T-cell (primary cell): ENCODE measurements at regions not wholly inside any gene's neighbourhood (a gene's known extent, or its start where the extent isn't known, plus 50 kb on each side); places are given as distances from the start of the nearest gene placed in this dataset.

ENCODE experiments used
- ATAC-seq, 4 experiments: fragments of 200-7000 bp in 3 of 4; fragments of 150-1000 bp in 1 of 4; cut with Tn5 transposase; replicated peaks in 1 of 4; 1 replicate in 3 of 4; 2 replicates in 1 of 4; pipeline ENCODE4 v1.10.0; 2021; ENCODE audit warnings: moderate library complexity in 3 of 4, mild to moderate bottlenecking in 2 of 4, moderate number of reproducible peaks in 1 of 4
- CTCF ChIA-PET, 2 donors: fragments of 300-600 bp; sonication (Branson Sonifier 250); formaldehyde crosslinking; loops; one replicate each; lab custom pipeline; 2022; ENCODE audit warnings: antibody characterized with exemption in 2 of 2; lab: Charles Lee
- POLR2A ChIA-PET, 2 donors: fragments of 300-600 bp; sonication (Branson Sonifier 250); formaldehyde crosslinking; loops; one replicate each; lab custom pipeline; 2022; ENCODE audit warnings: antibody characterized with exemption in 2 of 2; lab: Charles Lee
- DNase-seq, 35 experiments: peaks; one replicate each; pipeline versions ENCODE4 v3.0.0 to v3.0.0-alpha.2; 2013 to 2023
- H3K27ac ChIP-seq: one replicate; pipeline ENCODE4 v1.5.1; 2013; ENCODE audit warnings: low read length
- H3K27me3 ChIP-seq, 2 experiments: replicated peaks in 1 of 2; 1 replicate in 1 of 2; 2 replicates in 1 of 2; pipeline versions ENCODE4 v1.6.1 to v1.7.0; 2013; ENCODE audit warnings: low read length in 1 of 2, mixed read lengths in 1 of 2; ENCODE audit not compliant: control insufficient read depth in 2 of 2, insufficient read depth in 2 of 2; ENCODE audit errors: extremely low read depth in 1 of 2
- H3K36me3 ChIP-seq, 2 donors: 1 replicate in 1 of 2; 2 replicates in 1 of 2; pipeline versions ENCODE4 v1.6.1 to v1.7.0; 2013; ENCODE audit warnings: low read length in 1 of 2; ENCODE audit not compliant: control insufficient read depth in 2 of 2, insufficient read depth in 1 of 2; ENCODE audit errors: extremely low read depth in 1 of 2
- H3K4me1 ChIP-seq, 2 experiments: 1 replicate in 1 of 2; 2 replicates in 1 of 2; pipeline versions ENCODE4 v1.6.1 to v1.7.0; 2013; ENCODE audit warnings: low read length in 2 of 2, mixed read lengths in 1 of 2; ENCODE audit not compliant: insufficient read depth in 2 of 2, control insufficient read depth in 1 of 2; ENCODE audit errors: extremely low read depth in 1 of 2
- H3K4me3 ChIP-seq, 2 donors: 1 replicate in 1 of 2; 2 replicates in 1 of 2; pipeline versions ENCODE4 v1.5.1 to v1.7.0; 2013; ENCODE audit warnings: mild to moderate bottlenecking in 2 of 2, low read length in 1 of 2, moderate library complexity in 1 of 2; ENCODE audit not compliant: control insufficient read depth in 1 of 2; ENCODE audit errors: extremely low read depth in 1 of 2
- H3K9me3 ChIP-seq: 2 replicates; pipeline ENCODE4 v1.7.0; 2013
- H3K27ac Mint-ChIP-seq, 2 donors: one replicate each; pipeline ENCODE4 v1.8.0; 2020 to 2021; ENCODE audit warnings: mild to moderate bottlenecking in 2 of 2, mixed read lengths in 2 of 2
- H3K27me3 Mint-ChIP-seq, 2 donors: one replicate each; pipeline ENCODE4 v1.8.0; 2021 to 2022; ENCODE audit warnings: mixed read lengths in 2 of 2
- H3K36me3 Mint-ChIP-seq: one replicate; pipeline ENCODE4 v1.8.0; 2021; ENCODE audit warnings: mixed read lengths
- H3K4me1 Mint-ChIP-seq, 3 donors: one replicate each; pipeline ENCODE4 v1.8.0; 2020 to 2022; ENCODE audit warnings: mixed read lengths in 3 of 3, mild to moderate bottlenecking in 1 of 3
- H3K4me3 Mint-ChIP-seq, 3 donors: one replicate each; pipeline ENCODE4 v1.8.0; 2020 to 2022; ENCODE audit warnings: mild to moderate bottlenecking in 3 of 3, mixed read lengths in 3 of 3, moderate library complexity in 3 of 3
- H3K9me3 Mint-ChIP-seq, 3 donors: one replicate each; pipeline ENCODE4 v1.8.0; 2020 to 2022; ENCODE audit warnings: mixed read lengths in 3 of 3
- WGBS: methylation state at CpG from one replicate; pipeline ENCODE4 v1.1.5; 2013; ENCODE audit warnings: missing lambda C conversion rate; ENCODE audit not compliant: insufficient coverage; 5-methylcytosine and 5-hydroxymethylcytosine counted together

DNA sequence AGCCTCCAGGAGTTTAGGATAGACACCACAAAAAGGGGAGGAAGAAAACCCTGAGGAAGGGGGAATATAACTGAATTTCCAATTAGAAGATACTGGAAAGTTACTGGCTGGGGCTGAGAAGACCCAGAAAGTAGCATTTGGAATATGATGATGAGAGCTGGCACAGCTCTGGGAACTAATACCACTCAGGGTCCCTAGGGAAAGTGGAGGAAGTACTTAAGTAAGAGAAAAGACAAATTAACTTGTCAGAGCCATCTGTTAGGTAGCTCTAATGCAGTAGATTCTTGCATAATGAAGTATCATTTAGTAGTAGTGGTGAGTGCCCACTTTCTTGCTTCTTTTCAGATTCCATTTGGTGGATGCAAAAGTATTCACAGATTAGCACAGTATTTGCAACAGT lies 90.8 kb upstream of the TSPAN5 start:
- Histone ChIP-seq H3K36me3 (no peaks in the 10 kb centered on the region), H3K27me3 (no peaks in the 10 kb centered on the region), H3K27ac (no peak overlapping the region), H3K9me3 (no peaks in the 10 kb centered on the region), H3K4me1 (no peaks in the 10 kb centered on the region), H3K4me3 (no peak overlapping the region)
- POLR2A ChIA-PET = no interaction called here
- peaks cover 2 to 3% (median 2%) of the 10 kb centered on the region in 3 donors for H3K4me1 Mint-ChIP-seq
- H3K36me3 Mint-ChIP-seq = no peaks in the 10 kb centered on the region
- H3K27me3 Mint-ChIP-seq = no peaks in the 10 kb centered on the region
- CTCF ChIA-PET = no interaction called here
- DNase-seq (no peak), ATAC-seq (no peak)
- no peaks in the 10 kb centered on the region for H3K9me3 Mint-ChIP-seq
- no peak overlapping the region for H3K27ac Mint-ChIP-seq
- no peak overlapping the region for H3K4me3 Mint-ChIP-seq

GRCh38 chr4:98748609-98749008 lies 90.2 kb upstream of the TSPAN5 start:
- no peaks in the 10 kb centered on the region for H3K36me3 Mint-ChIP-seq
- peaks cover 2 to 5% (median 3%) of the 10 kb centered on the region in 3 donors for H3K4me1 Mint-ChIP-seq
- no peaks in the 10 kb centered on the region for H3K9me3 ChIP-seq
- H3K9me3 Mint-ChIP-seq = no peaks in the 10 kb centered on the region
- no peak overlapping the region for H3K27ac ChIP-seq
- H3K27ac Mint-ChIP-seq = no peak overlapping the region
- H3K27me3 ChIP-seq = no peaks in the 10 kb centered on the region
- no peaks in the 10 kb centered on the region for H3K36me3 ChIP-seq
- H3K4me1 ChIP-seq = no peaks in the 10 kb centered on the region
- ChIA-PET POLR2A (interaction anchor here in 1 of 2 donors (0.6 kb wide), 2 partner anchors 16 to 44 kb away, joined by 3 read pairs; no protein-coding TSS in a partner anchor), CTCF (interaction anchor here (0.5 to 0.6 kb wide), 2 partner anchors 9 to 203 kb away, joined by 3 to 8 read pairs; no protein-coding TSS in a partner anchor)
- H3K27me3 Mint-ChIP-seq = no peaks in the 10 kb centered on the region
- no peak overlapping the region for H3K4me3 ChIP-seq
- DNase-seq (no peak), ATAC-seq (no peak)
- 100% methylated on average over 2 of the region's 2 CpGs for WGBS
- H3K4me3 Mint-ChIP-seq = no peak overlapping the region

- ATAC-seq = no peak
- Mint-ChIP-seq H3K4me1 (peaks cover 2 to 5% (median 3%) of the 10 kb centered on the region in 3 donors), H3K9me3 (no peaks in the 10 kb centered on the region), H3K27me3 (no peaks in the 10 kb centered on the region), H3K36me3 (no peaks in the 10 kb centered on the region), H3K27ac (no peak overlapping the region), H3K4me3 (no peak overlapping the region)
- H3K9me3 ChIP-seq = no peaks in the 10 kb centered on the region
- WGBS = 100% methylated on average over 5 of the region's 7 CpGs
- ChIA-PET POLR2A (interaction anchor here in 1 of 2 donors (0.6 kb wide), 1 partner anchor 1101 kb away, joined by 3 read pairs; no protein-coding TSS in a partner anchor), CTCF (no interaction called here)
- H3K36me3 ChIP-seq = no peaks in the 10 kb centered on the region
- no peak overlapping the region for H3K27ac ChIP-seq
- H3K27me3 ChIP-seq = no peaks in the 10 kb centered on the region
- DNase-seq = no peak
- no peak overlapping the region for H3K4me3 ChIP-seq
- no peaks in the 10 kb centered on the region for H3K4me1 ChIP-seq
Measured at GRCh38 chr4:98747393-98748091, 89.1 kb upstream of the TSPAN5 start.

DNA sequence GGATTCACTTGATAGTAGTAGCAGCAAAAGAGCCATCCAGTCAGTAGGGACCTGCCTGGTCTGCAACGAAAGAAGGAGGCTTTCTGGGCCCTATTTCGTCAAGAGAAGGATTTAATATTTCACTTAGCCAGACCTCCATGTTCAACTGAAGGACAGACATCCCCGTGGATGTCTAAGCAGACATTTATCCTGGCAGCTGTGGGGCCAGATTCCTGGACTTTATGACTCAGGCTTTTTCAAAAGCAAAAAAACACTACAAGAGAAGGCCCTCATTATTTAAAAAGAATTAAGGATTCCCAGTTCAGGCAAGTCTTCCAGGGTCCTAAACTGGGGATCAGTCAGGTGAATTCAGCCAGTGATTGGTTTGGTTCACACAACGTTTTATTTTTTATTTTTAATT lies 88.5 kb upstream of the TSPAN5 start:
- no peaks in the 10 kb centered on the region for H3K27me3 Mint-ChIP-seq

GRCh38 chr4:98746530-98746929 lies 88.1 kb upstream of the TSPAN5 start:
- H3K36me3 ChIP-seq = no peaks in the 10 kb centered on the region
- Mint-ChIP-seq H3K9me3 (no peaks in the 10 kb centered on the region), H3K4me3 (no peak overlapping the region), H3K27me3 (no peaks in the 10 kb centered on the region), H3K27ac (no peak overlapping the region), H3K4me1 (peaks cover 2 to 5% (median 3%) of the 10 kb centered on the region in 3 donors), H3K36me3 (no peaks in the 10 kb centered on the region)
- no peak for ATAC-seq
- POLR2A ChIA-PET = no interaction called here
- no CpG with 5 or more reads among the region's 1 CpG for WGBS
- no peak overlapping the region for H3K27ac ChIP-seq
- no peaks in the 10 kb centered on the region for H3K4me1 ChIP-seq
- CTCF ChIA-PET = no interaction called here
- no peak for DNase-seq
- no peak overlapping the region for H3K4me3 ChIP-seq
- no peaks in the 10 kb centered on the region for H3K27me3 ChIP-seq
- H3K9me3 ChIP-seq = no peaks in the 10 kb centered on the region

More for the DNA sequence above, 88.5 kb upstream of the TSPAN5 start:
- no peak overlapping the region for H3K27ac ChIP-seq
- ATAC-seq = no peak
- Mint-ChIP-seq H3K4me1 (peaks cover 2 to 5% (median 3%) of the 10 kb centered on the region in 3 donors), H3K4me3 (no peak overlapping the region), H3K27ac (no peak overlapping the region), H3K9me3 (no peaks in the 10 kb centered on the region), H3K36me3 (no peaks in the 10 kb centered on the region)
- no CpG with 5 or more reads among the region's 4 CpGs for WGBS
- H3K36me3 ChIP-seq = no peaks in the 10 kb centered on the region
- H3K27me3 ChIP-seq = no peaks in the 10 kb centered on the region
- H3K4me3 ChIP-seq = no peak overlapping the region
- no peaks in the 10 kb centered on the region for H3K9me3 ChIP-seq
- DNase-seq = no peak
- ChIA-PET POLR2A (no interaction called here), CTCF (no interaction called here)
- no peaks in the 10 kb centered on the region for H3K4me1 ChIP-seq

DNA sequence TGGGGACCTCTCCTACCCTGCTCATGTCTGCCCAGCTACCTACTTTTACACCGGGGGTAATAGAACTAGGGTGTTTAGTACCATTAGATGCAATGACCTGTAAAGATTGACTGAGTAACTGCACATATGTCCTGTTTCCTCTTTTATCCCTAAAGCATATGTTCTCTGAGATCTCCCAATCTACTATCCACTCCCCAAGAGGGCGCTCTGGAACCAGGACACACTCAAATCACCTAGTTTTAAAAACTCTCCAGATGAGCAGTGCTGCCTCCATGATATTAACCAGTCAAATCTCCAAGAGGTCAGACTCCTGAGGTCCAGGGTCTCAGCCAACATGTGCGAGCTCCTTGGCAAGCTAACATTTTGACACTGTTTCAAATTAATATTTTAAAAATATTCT lies 87.0 kb upstream of the TSPAN5 start:
- Histone ChIP-seq H3K4me3 (no peak overlapping the region), H3K4me1 (no peaks in the 10 kb centered on the region), H3K27ac (no peak overlapping the region), H3K27me3 (no peaks in the 10 kb centered on the region), H3K36me3 (no peaks in the 10 kb centered on the region), H3K9me3 (no peaks in the 10 kb centered on the region)
- ChIA-PET CTCF (no interaction called here), POLR2A (no interaction called here)
- no peaks in the 10 kb centered on the region for H3K27me3 Mint-ChIP-seq
- H3K4me1 Mint-ChIP-seq = peaks cover 2 to 5% (median 3%) of the 10 kb centered on the region in 3 donors
- 89% methylated on average over 1 of the region's 3 CpGs for WGBS
- no peak overlapping the region for H3K27ac Mint-ChIP-seq
- ATAC-seq (no peak), DNase-seq (no peak)
- H3K9me3 Mint-ChIP-seq = no peaks in the 10 kb centered on the region
- H3K4me3 Mint-ChIP-seq = no peak overlapping the region
- H3K36me3 Mint-ChIP-seq = no peaks in the 10 kb centered on the region
